ENCODE measurements at regions not wholly inside any gene's neighbourhood (a gene's known extent, or its start where the extent isn't known, plus 50 kb on each side); places are given as distances from the start of the nearest gene placed in this dataset.
"Not testable (repeated sequence)": the region's sequence is repeated elsewhere in the genome, so short reads cannot be mapped to it uniquely, and the experiment has no call there.

- TF ChIP-seq SKIL (IDR thresholded peaks at IDR 0.05; ENCODE audit: low read depth, poor library complexity, severe bottlenecking): no peak
These were observed 70.8 kb downstream of the PRORP start (continued) for GRCh38 chr14:35193161-35193560.

DNA sequence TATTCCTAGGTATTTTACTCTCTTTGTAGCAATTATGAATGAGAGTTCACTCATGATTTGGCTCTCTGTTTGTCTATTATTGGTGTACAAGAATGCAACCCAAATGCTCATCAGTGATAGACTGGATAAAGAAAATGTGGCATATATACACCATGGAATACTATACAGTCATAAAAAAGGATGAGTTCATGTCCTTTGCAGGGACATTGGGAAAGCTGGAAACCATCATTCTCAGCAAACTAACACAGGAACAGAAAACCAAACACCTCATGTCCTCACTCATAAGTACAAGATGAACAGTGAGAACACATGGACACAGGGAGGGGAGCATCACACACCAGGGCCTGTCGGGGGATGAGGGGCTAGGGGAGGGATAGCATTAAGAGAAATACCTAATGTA is 71.8 kb downstream of the PRORP start:
- 88% methylated on average over 1 of the region's 1 CpG for WGBS (ENCODE audit: insufficient coverage, insufficient replicate concordance, low lambda C conversion rate, missing lambda C conversion rate)
- H3K4me1 ChIP-seq (ENCODE audit: control insufficient read depth, insufficient read depth, low read length); H3K79me2 ChIP-seq (ENCODE audit: control insufficient read depth, insufficient read depth, low read length); FAIRE-seq; H3K4me2 ChIP-seq (ENCODE audit: control insufficient read depth, insufficient read depth); H3K9me3 ChIP-seq (replicated peaks; ENCODE audit: control insufficient read depth, insufficient read depth, low read length); BruUV-seq (replicated peaks); H3K27me3 ChIP-seq (replicated peaks in 1 of 2; ENCODE audit: control insufficient read depth in 2 of 2, insufficient read depth in 2 of 2, low read length in 1 of 2); DNase-seq (ENCODE audit: low read depth, low spot score); CTCF ChIA-PET; RAD21 ChIA-PET (ENCODE audit: unreplicated experiment); H3K36me3 ChIP-seq (ENCODE audit: control insufficient read depth in 2 of 2, insufficient read depth in 2 of 2, low read length in 1 of 2); H3K27ac ChIP-seq (ENCODE audit: control insufficient read depth, insufficient read depth); intact Hi-C loops (cut with micrococcal nuclease; ENCODE audit: unreplicated experiment); H3K9ac ChIP-seq (ENCODE audit: control insufficient read depth, insufficient read depth, low read length); ATAC-seq; H3K4me3 ChIP-seq; in situ Hi-C loops (cut with MboI); POLR2A ChIA-PET; H4K20me1 ChIP-seq (ENCODE audit: control insufficient read depth, insufficient read depth); H2AFZ ChIP-seq (ENCODE audit: control insufficient read depth, low read depth, low read length): not testable (repeated sequence)
- SMC1A ChIA-PET (ENCODE audit: uncharacterized antibody, unreplicated experiment): interaction anchor here (0.6 kb wide), 1 partner anchor 482 kb away, joined by 3 read pairs; no protein-coding TSS in a partner anchor

- ChIA-PET CTCF (interaction anchor here (1.6 kb wide), 1 partner anchor 18 kb away, joined by 4 read pairs; no protein-coding TSS in a partner anchor), RAD21 (ENCODE audit: unreplicated experiment) (interaction anchor here (1.3 kb wide), 1 partner anchor 56 kb away, joined by 4 read pairs; no protein-coding TSS in a partner anchor), POLR2A (no interaction called here), SMC1A (ENCODE audit: uncharacterized antibody, unreplicated experiment) (interaction anchor here (0.9 to 1.5 kb wide), 3 partner anchors 49 to 220 kb away, joined by 3 to 4 read pairs (median 3); no protein-coding TSS in a partner anchor)
- no peak overlapping the region for H3K9ac ChIP-seq (ENCODE audit: control insufficient read depth, insufficient read depth, low read length)
- DNase-seq (ENCODE audit: low read depth, low spot score) (no peak), ATAC-seq (peak; percentile 83), FAIRE-seq (no peak)
- intact Hi-C loops (cut with micrococcal nuclease; ENCODE audit: unreplicated experiment) (no loop called here), in situ Hi-C loops (cut with MboI) (no loop called here)
- H2AFZ ChIP-seq (ENCODE audit: control insufficient read depth, low read depth, low read length): no peak overlapping the region
- no peaks in the 10 kb centered on the region for H4K20me1 ChIP-seq (ENCODE audit: control insufficient read depth, insufficient read depth)
- no peaks in the 10 kb centered on the region; the same call in 2 of the 3 replicates for H3K9me3 ChIP-seq (replicated peaks; ENCODE audit: control insufficient read depth, insufficient read depth, low read length)
- no peaks in the 10 kb centered on the region for H3K36me3 ChIP-seq (ENCODE audit: control insufficient read depth in 2 of 2, insufficient read depth in 2 of 2, low read length in 1 of 2)
- no peak overlapping the region for H3K27ac ChIP-seq (ENCODE audit: control insufficient read depth, insufficient read depth)
- H3K4me3 ChIP-seq: no peak overlapping the region
- no peaks in the 10 kb centered on the region for H3K27me3 ChIP-seq (replicated peaks in 1 of 2; ENCODE audit: control insufficient read depth in 2 of 2, insufficient read depth in 2 of 2, low read length in 1 of 2)
- H3K4me1 ChIP-seq (ENCODE audit: control insufficient read depth, insufficient read depth, low read length): peaks cover 5% of the 10 kb centered on the region; the same call in 1 of the 2 replicates
- no peaks in the 10 kb centered on the region for H3K79me2 ChIP-seq (ENCODE audit: control insufficient read depth, insufficient read depth, low read length)
- WGBS (ENCODE audit: insufficient coverage, insufficient replicate concordance, low lambda C conversion rate, missing lambda C conversion rate): 58% methylated on average over 1 of the region's 1 CpG
- no peak overlapping the region for H3K4me2 ChIP-seq (ENCODE audit: control insufficient read depth, insufficient read depth)
- BruUV-seq (replicated peaks): no TSS peak
- TF ChIP-seq RAD51 (IDR thresholded peaks at IDR 0.05) (peak; percentile 72; the same call in 1 of the 2 replicates), EGR1 (IDR thresholded peaks at IDR 0.05; ENCODE audit: borderline replicate concordance in 1 of 2, low read depth in 2 of 2, low read length in 2 of 2) (no peak), ZBTB40 (IDR thresholded peaks at IDR 0.05; ENCODE audit: borderline replicate concordance) (no peak), BHLHE40 (IDR thresholded peaks at IDR 0.05; ENCODE audit: borderline replicate concordance in 1 of 2, low read depth in 2 of 2, low read length in 1 of 2) (0 out of 4 replicates have a peak, but pooled peaks of 1 of the 2 experiments have one; percentile 11)
- TF ChIP-seq, protein P1, sequence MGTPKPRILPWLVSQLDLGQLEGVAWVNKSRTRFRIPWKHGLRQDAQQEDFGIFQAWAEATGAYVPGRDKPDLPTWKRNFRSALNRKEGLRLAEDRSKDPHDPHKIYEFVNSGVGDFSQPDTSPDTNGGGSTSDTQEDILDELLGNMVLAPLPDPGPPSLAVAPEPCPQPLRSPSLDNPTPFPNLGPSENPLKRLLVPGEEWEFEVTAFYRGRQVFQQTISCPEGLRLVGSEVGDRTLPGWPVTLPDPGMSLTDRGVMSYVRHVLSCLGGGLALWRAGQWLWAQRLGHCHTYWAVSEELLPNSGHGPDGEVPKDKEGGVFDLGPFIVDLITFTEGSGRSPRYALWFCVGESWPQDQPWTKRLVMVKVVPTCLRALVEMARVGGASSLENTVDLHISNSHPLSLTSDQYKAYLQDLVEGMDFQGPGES (IDR thresholded peaks at IDR 0.05): no peak
These were observed 74.2 kb downstream of the PRORP start for GRCh38 chr14:35196571-35196970.

Measured in GM12878 (cell line).